GM18511 (cell line): ENCODE measurements at regions not wholly inside any gene's neighbourhood (a gene's known extent, or its start where the extent isn't known, plus 50 kb on each side); places are given as distances from the start of the nearest gene placed in this dataset.

ENCODE experiments used
- ATAC-seq: cut with Tn5 transposase; IDR thresholded peaks from one replicate; pipeline ENCODE4 v1.9.1; 2021; ENCODE audit warnings: mild to moderate bottlenecking, moderate library complexity; ENCODE audit not compliant: unreplicated experiment

GRCh38 chr17:69716556-69716955 lies 302.1 kb downstream of the MAP2K6 start:
- no peak for ATAC-seq

GRCh38 chr17:69717214-69717613 lies 302.7 kb downstream of the MAP2K6 start:
- no peak for ATAC-seq

GRCh38 chr17:69717819-69718218 lies 303.3 kb downstream of the MAP2K6 start:
- no peak for ATAC-seq

GRCh38 chr17:69719474-69720048 lies 305.1 kb downstream of the MAP2K6 start:
- no peak for ATAC-seq

GRCh38 chr17:69722518-69722917 lies 308.0 kb downstream of the MAP2K6 start:
- no peak for ATAC-seq

GRCh38 chr17:69723316-69723715 lies 308.8 kb downstream of the MAP2K6 start:
- no peak for ATAC-seq

GRCh38 chr17:69723741-69724140 lies 309.2 kb downstream of the MAP2K6 start:
- ATAC-seq: no peak

- ATAC-seq: no peak
These were observed 309.7 kb downstream of the MAP2K6 start for GRCh38 chr17:69724238-69724637.

- ATAC-seq: no peak
These were observed 310.6 kb downstream of the MAP2K6 start for GRCh38 chr17:69725146-69725545.

- ATAC-seq: no peak
These were observed 314.3 kb downstream of the MAP2K6 start for GRCh38 chr17:69728816-69729215.

- no peak for ATAC-seq
These were observed 315.4 kb downstream of the MAP2K6 start for GRCh38 chr17:69729944-69730343.

GRCh38 chr17:69732272-69732918 lies 317.9 kb downstream of the MAP2K6 start:
- ATAC-seq: no peak

- no peak for ATAC-seq
These were observed 318.9 kb downstream of the MAP2K6 start for GRCh38 chr17:69733171-69734012.

- no peak for ATAC-seq
These were observed 320.2 kb downstream of the MAP2K6 start for GRCh38 chr17:69734656-69735055.

GRCh38 chr17:69735285-69735684 lies 320.8 kb downstream of the MAP2K6 start:
- ATAC-seq: no peak

- ATAC-seq: no peak
These were observed 328.6 kb downstream of the MAP2K6 start for GRCh38 chr17:69743091-69743490.

- no peak for ATAC-seq
These were observed 330.1 kb downstream of the MAP2K6 start for GRCh38 chr17:69744512-69745070.

- no peak for ATAC-seq
These were observed 325.1 kb upstream of the KCNJ16 start for GRCh38 chr17:69749911-69750310.

- ATAC-seq: no peak
These were observed 317.2 kb upstream of the KCNJ16 start for GRCh38 chr17:69757688-69758430.

- ATAC-seq: no peak
These were observed 314.5 kb upstream of the KCNJ16 start for GRCh38 chr17:69760562-69760961.

- ATAC-seq: no peak
These were observed 314.0 kb upstream of the KCNJ16 start for GRCh38 chr17:69761011-69761410.
